ENCODE measurements at regions not wholly inside any gene's neighbourhood (a gene's known extent, or its start where the extent isn't known, plus 50 kb on each side); places are given as distances from the start of the nearest gene placed in this dataset.
"Not testable (repeated sequence)": the region's sequence is repeated elsewhere in the genome, so short reads cannot be mapped to it uniquely, and the experiment has no call there.

GRCh38 chr18:35857581-35857980 is 114.9 kb upstream of the RMP24 start:
- H3K36me3 Mint-ChIP-seq; H3K27me3 Mint-ChIP-seq; ATAC-seq (ENCODE audit: low read depth in 2 of 2); H3K9me3 Mint-ChIP-seq; H3K9me3 ChIP-seq (ENCODE audit: control insufficient read depth in 2 of 2, low read length in 2 of 2); H3K4me3 Mint-ChIP-seq; H3K4me3 ChIP-seq (ENCODE audit: low read depth, low read length); DNase-seq; H3K27ac Mint-ChIP-seq; H3K36me3 ChIP-seq (ENCODE audit: control insufficient read depth, insufficient read depth, low read length); H3K27ac ChIP-seq (ENCODE audit: insufficient read depth, low read length, poor library complexity, severe bottlenecking); H3K27me3 ChIP-seq (ENCODE audit: control insufficient read depth, insufficient read depth, low read length); H3K4me1 Mint-ChIP-seq; H3K4me1 ChIP-seq (ENCODE audit: control insufficient read depth, insufficient read depth, low read length, poor library complexity, severe bottlenecking): not testable (repeated sequence)

- H3K27me3 ChIP-seq (ENCODE audit: control insufficient read depth, insufficient read depth, low read length): no peaks in the 10 kb centered on the region
- H3K27ac ChIP-seq (ENCODE audit: insufficient read depth, low read length, poor library complexity, severe bottlenecking): no peak overlapping the region
- Mint-ChIP-seq H3K4me3 (no peak overlapping the region), H3K27ac (no peak overlapping the region), H3K36me3 (no peaks in the 10 kb centered on the region), H3K4me1 (no peaks in the 10 kb centered on the region), H3K9me3 (peaks cover 0 to 2% (median 0%) of the 10 kb centered on the region in 7 donors), H3K27me3 (peaks cover 4% of the 10 kb centered on the region)
- no peaks in the 10 kb centered on the region for H3K9me3 ChIP-seq (ENCODE audit: control insufficient read depth in 2 of 2, low read length in 2 of 2)
- H3K4me1 ChIP-seq (ENCODE audit: control insufficient read depth, insufficient read depth, low read length, poor library complexity, severe bottlenecking): no peaks in the 10 kb centered on the region
- no peak overlapping the region for H3K4me3 ChIP-seq (ENCODE audit: low read depth, low read length)
- ATAC-seq (ENCODE audit: low read depth in 2 of 2): no peak
- DNase-seq: no peak
- no peaks in the 10 kb centered on the region for H3K36me3 ChIP-seq (ENCODE audit: control insufficient read depth, insufficient read depth, low read length)
These were observed 110.9 kb upstream of the RMP24 start for GRCh38 chr18:35861367-35862118.

GRCh38 chr18:35862119-35862640 is 110.3 kb upstream of the RMP24 start:
- Mint-ChIP-seq H3K27ac (no peak overlapping the region), H3K9me3 (peaks cover 0 to 2% (median 0%) of the 10 kb centered on the region in 7 donors), H3K4me1 (no peaks in the 10 kb centered on the region), H3K4me3 (no peak overlapping the region), H3K36me3 (no peaks in the 10 kb centered on the region), H3K27me3 (peaks cover 4% of the 10 kb centered on the region)
- Histone ChIP-seq H3K4me1 (ENCODE audit: control insufficient read depth, insufficient read depth, low read length, poor library complexity, severe bottlenecking) (no peaks in the 10 kb centered on the region), H3K4me3 (ENCODE audit: low read depth, low read length) (no peak overlapping the region), H3K27me3 (ENCODE audit: control insufficient read depth, insufficient read depth, low read length) (no peaks in the 10 kb centered on the region), H3K27ac (ENCODE audit: insufficient read depth, low read length, poor library complexity, severe bottlenecking) (no peak overlapping the region), H3K9me3 (ENCODE audit: control insufficient read depth in 2 of 2, low read length in 2 of 2) (no peaks in the 10 kb centered on the region), H3K36me3 (ENCODE audit: control insufficient read depth, insufficient read depth, low read length) (no peaks in the 10 kb centered on the region)
- no peak for DNase-seq
- ATAC-seq (ENCODE audit: low read depth in 2 of 2): no peak

GRCh38 chr18:35864916-35865315 is 107.6 kb upstream of the RMP24 start:
- H3K4me1 ChIP-seq (ENCODE audit: control insufficient read depth, insufficient read depth, low read length, poor library complexity, severe bottlenecking): no peaks in the 10 kb centered on the region
- ATAC-seq (ENCODE audit: low read depth in 2 of 2) (no peak), DNase-seq (no peak)
- no peaks in the 10 kb centered on the region for H3K27me3 ChIP-seq (ENCODE audit: control insufficient read depth, insufficient read depth, low read length)
- H3K4me3 ChIP-seq (ENCODE audit: low read depth, low read length): no peak overlapping the region
- H3K27ac ChIP-seq (ENCODE audit: insufficient read depth, low read length, poor library complexity, severe bottlenecking): no peak overlapping the region
- no peaks in the 10 kb centered on the region for H3K9me3 ChIP-seq (ENCODE audit: control insufficient read depth in 2 of 2, low read length in 2 of 2)
- H3K4me1 Mint-ChIP-seq: no peaks in the 10 kb centered on the region
- H3K36me3 ChIP-seq (ENCODE audit: control insufficient read depth, insufficient read depth, low read length): no peaks in the 10 kb centered on the region
- peaks cover 0 to 2% (median 0%) of the 10 kb centered on the region in 7 donors for H3K9me3 Mint-ChIP-seq
- no peak overlapping the region for H3K4me3 Mint-ChIP-seq
- H3K36me3 Mint-ChIP-seq: no peaks in the 10 kb centered on the region
- no peak overlapping the region for H3K27ac Mint-ChIP-seq
- H3K27me3 Mint-ChIP-seq: peaks cover 7% of the 10 kb centered on the region

DNA sequence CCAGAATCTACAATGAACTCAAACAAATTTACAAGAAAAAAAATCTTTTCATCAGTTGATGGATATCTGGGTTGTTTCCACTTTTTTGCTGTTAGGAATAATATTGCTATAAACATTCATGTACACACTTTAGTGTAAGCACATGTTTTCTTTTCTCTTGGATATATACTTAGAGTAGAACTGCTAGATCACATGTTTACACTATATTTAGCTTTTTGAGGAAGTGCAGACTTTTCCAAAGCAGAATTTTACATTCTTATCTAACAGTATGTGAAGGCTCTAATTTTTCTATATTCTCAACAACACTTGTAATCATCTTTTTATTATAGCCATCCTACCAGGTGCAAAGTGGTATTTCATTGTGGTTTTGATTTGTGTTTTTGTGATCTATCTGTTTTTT is 103.6 kb upstream of the RMP24 start:
- H3K9me3 ChIP-seq (ENCODE audit: control insufficient read depth in 2 of 2, low read length in 2 of 2): no peaks in the 10 kb centered on the region
- Mint-ChIP-seq H3K9me3 (peaks cover 0 to 8% (median 0%) of the 10 kb centered on the region in 7 donors), H3K4me1 (no peaks in the 10 kb centered on the region), H3K36me3 (no peaks in the 10 kb centered on the region), H3K27me3 (peaks cover 11% of the 10 kb centered on the region), H3K27ac (no peak overlapping the region), H3K4me3 (no peak overlapping the region)
- no peaks in the 10 kb centered on the region for H3K4me1 ChIP-seq (ENCODE audit: control insufficient read depth, insufficient read depth, low read length, poor library complexity, severe bottlenecking)
- DNase-seq: no peak
- no peak overlapping the region for H3K27ac ChIP-seq (ENCODE audit: insufficient read depth, low read length, poor library complexity, severe bottlenecking)
- no peak for ATAC-seq (ENCODE audit: low read depth in 2 of 2)
- peaks cover 4% of the 10 kb centered on the region for H3K27me3 ChIP-seq (ENCODE audit: control insufficient read depth, insufficient read depth, low read length)
- no peak overlapping the region for H3K4me3 ChIP-seq (ENCODE audit: low read depth, low read length)
- H3K36me3 ChIP-seq (ENCODE audit: control insufficient read depth, insufficient read depth, low read length): no peaks in the 10 kb centered on the region

DNA sequence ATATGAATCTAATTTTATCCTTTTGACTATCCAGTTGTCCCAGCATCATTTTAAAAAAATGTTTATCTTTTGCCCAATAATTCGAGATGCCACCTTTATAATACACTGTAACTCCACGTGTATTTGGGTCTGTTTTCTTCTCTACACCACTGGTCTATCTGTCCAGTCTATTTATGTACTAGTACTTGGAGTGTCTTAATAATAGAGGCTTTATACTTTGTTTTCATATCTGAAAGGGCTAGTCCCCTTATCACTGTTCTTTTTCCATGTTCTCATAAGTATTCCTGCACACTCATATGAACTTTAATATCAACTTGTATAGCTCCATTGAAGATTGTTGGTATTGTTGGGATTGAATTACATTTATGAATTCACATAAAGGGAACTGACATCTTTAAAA is 101.1 kb upstream of the RMP24 start:
- Histone ChIP-seq H3K27ac (ENCODE audit: insufficient read depth, low read length, poor library complexity, severe bottlenecking) (no peak overlapping the region), H3K4me1 (ENCODE audit: control insufficient read depth, insufficient read depth, low read length, poor library complexity, severe bottlenecking) (no peaks in the 10 kb centered on the region), H3K9me3 (ENCODE audit: control insufficient read depth in 2 of 2, low read length in 2 of 2) (no peaks in the 10 kb centered on the region), H3K27me3 (ENCODE audit: control insufficient read depth, insufficient read depth, low read length) (peaks cover 6% of the 10 kb centered on the region), H3K4me3 (ENCODE audit: low read depth, low read length) (no peak overlapping the region), H3K36me3 (ENCODE audit: control insufficient read depth, insufficient read depth, low read length) (no peaks in the 10 kb centered on the region)
- Mint-ChIP-seq H3K27ac (no peak overlapping the region), H3K9me3 (peaks cover 0 to 8% (median 0%) of the 10 kb centered on the region in 7 donors), H3K4me1 (no peaks in the 10 kb centered on the region), H3K27me3 (peaks cover 14% of the 10 kb centered on the region), H3K4me3 (no peak overlapping the region), H3K36me3 (no peaks in the 10 kb centered on the region)
- no peak for ATAC-seq (ENCODE audit: low read depth in 2 of 2)
- no peak for DNase-seq

GRCh38 chr18:35875566-35875965 is 96.9 kb upstream of the RMP24 start:
- Histone ChIP-seq H3K9me3 (ENCODE audit: control insufficient read depth in 2 of 2, low read length in 2 of 2) (no peaks in the 10 kb centered on the region), H3K4me1 (ENCODE audit: control insufficient read depth, insufficient read depth, low read length, poor library complexity, severe bottlenecking) (no peaks in the 10 kb centered on the region), H3K36me3 (ENCODE audit: control insufficient read depth, insufficient read depth, low read length) (no peaks in the 10 kb centered on the region), H3K4me3 (ENCODE audit: low read depth, low read length) (no peak overlapping the region), H3K27ac (ENCODE audit: insufficient read depth, low read length, poor library complexity, severe bottlenecking) (no peak overlapping the region), H3K27me3 (ENCODE audit: control insufficient read depth, insufficient read depth, low read length) (peaks cover 6% of the 10 kb centered on the region)
- DNase-seq (no peak), ATAC-seq (ENCODE audit: low read depth in 2 of 2) (no peak)
- no peaks in the 10 kb centered on the region for H3K4me1 Mint-ChIP-seq
- no peaks in the 10 kb centered on the region for H3K36me3 Mint-ChIP-seq
- no peak overlapping the region for H3K4me3 Mint-ChIP-seq
- peaks cover 0 to 8% (median 0%) of the 10 kb centered on the region in 7 donors for H3K9me3 Mint-ChIP-seq
- peaks cover 11% of the 10 kb centered on the region for H3K27me3 Mint-ChIP-seq
- H3K27ac Mint-ChIP-seq: no peak overlapping the region

GRCh38 chr18:35876243-35876642 is 96.2 kb upstream of the RMP24 start:
- ATAC-seq (ENCODE audit: low read depth in 2 of 2) (no peak), DNase-seq (no peak)
- Histone ChIP-seq H3K36me3 (ENCODE audit: control insufficient read depth, insufficient read depth, low read length) (no peaks in the 10 kb centered on the region), H3K27ac (ENCODE audit: insufficient read depth, low read length, poor library complexity, severe bottlenecking) (no peak overlapping the region), H3K27me3 (ENCODE audit: control insufficient read depth, insufficient read depth, low read length) (peaks cover 5% of the 10 kb centered on the region), H3K4me3 (ENCODE audit: low read depth, low read length) (no peak overlapping the region), H3K4me1 (ENCODE audit: control insufficient read depth, insufficient read depth, low read length, poor library complexity, severe bottlenecking) (no peaks in the 10 kb centered on the region), H3K9me3 (ENCODE audit: control insufficient read depth in 2 of 2, low read length in 2 of 2) (no peaks in the 10 kb centered on the region)
- H3K4me1 Mint-ChIP-seq: no peaks in the 10 kb centered on the region
- peaks cover 0 to 8% (median 0%) of the 10 kb centered on the region in 7 donors for H3K9me3 Mint-ChIP-seq
- H3K27me3 Mint-ChIP-seq: peaks cover 4% of the 10 kb centered on the region
- no peak overlapping the region for H3K4me3 Mint-ChIP-seq
- H3K36me3 Mint-ChIP-seq: no peaks in the 10 kb centered on the region
- no peak overlapping the region for H3K27ac Mint-ChIP-seq

Measured in CD4-positive, CD25-positive, alpha-beta regulatory T cell (primary cell).